Sigmoid colon (tissue), 3 donors: ENCODE measurements at regions not wholly inside any gene's neighbourhood (a gene's known extent, or its start where the extent isn't known, plus 50 kb on each side); places are given as distances from the start of the nearest gene placed in this dataset.

Experiments used
- CTCF ChIP-seq, 4 experiments: fragments of 450-650 bp in 3 of 4; fragments of 200-600 bp in 1 of 4; IDR thresholded peaks; one replicate each; pipeline ENCODE4 v1.5.1; 2016 to 2019; ENCODE audit warnings: antibody characterized with exemption in 4 of 4, mild to moderate bottlenecking in 3 of 4, moderate library complexity in 2 of 4
- POLR2A ChIP-seq, 2 donors: fragments of 450-650 bp; IDR thresholded peaks; one replicate each; pipeline ENCODE4 v1.6.1; 2016; ENCODE audit warnings: antibody characterized with exemption in 2 of 2, mild to moderate bottlenecking in 2 of 2, moderate library complexity in 2 of 2

- TF ChIP-seq POLR2A (IDR thresholded peaks at IDR 0.05) (no peak), CTCF (IDR thresholded peaks at IDR 0.05) (no peak)
Observed at GRCh38 chr5:97644896-97645295, 461.8 kb upstream of the RIOK2 start.
